ENCODE measurements at regions not wholly inside any gene's neighbourhood (a gene's known extent, or its start where the extent isn't known, plus 50 kb on each side); places are given as distances from the start of the nearest gene placed in this dataset.

GRCh38 chr13:53144826-53145225 lies 116.2 kb downstream of the OLFM4 start:
- Histone ChIP-seq H3K27ac (ENCODE audit: insufficient read depth, low read depth, low read length) (no peak overlapping the region), H3K9me1 (replicated peaks; ENCODE audit: control insufficient read depth, extremely low read depth, insufficient read depth, low read length) (no peaks in the 10 kb centered on the region), H3K9ac (replicated peaks; ENCODE audit: extremely low read depth, insufficient read depth, low read length) (no peak overlapping the region), H3K79me2 (ENCODE audit: control insufficient read depth, insufficient read depth, low read length) (no peaks in the 10 kb centered on the region), H3K27me3 (ENCODE audit: control insufficient read depth in 2 of 2, insufficient read depth in 2 of 2, low read length in 2 of 2) (no peaks in the 10 kb centered on the region), H3K9me3 (replicated peaks; ENCODE audit: control insufficient read depth, insufficient read depth, low read length) (peaks cover 2% of the 10 kb centered on the region), H3K4me2 (ENCODE audit: insufficient read depth, low read length) (no peak overlapping the region), H3K4me3 (replicated peaks in 1 of 3; ENCODE audit: insufficient read depth in 1 of 3, low read depth in 1 of 3, low read length in 3 of 3) (no peak overlapping the region), H2AFZ (ENCODE audit: low read depth, low read length) (no peak overlapping the region), H4K20me1 (replicated peaks; ENCODE audit: control insufficient read depth, extremely low read depth, insufficient read depth, low read length) (no peaks in the 10 kb centered on the region), H3K4me1 (ENCODE audit: control insufficient read depth, extremely low read depth, insufficient read depth, low read length) (no peaks in the 10 kb centered on the region), H3K36me3 (ENCODE audit: control insufficient read depth in 2 of 2, extremely low read depth in 1 of 2, insufficient read depth in 2 of 2, low read length in 2 of 2) (no peaks in the 10 kb centered on the region)
- FAIRE-seq (no peak), DNase-seq (ENCODE audit: low read depth, low spot score) (no peak)
- POLR2A ChIA-PET = no interaction called here
- intact Hi-C loops (cut with micrococcal nuclease) (no loop called here), dilution Hi-C loops (cut with MboI; ENCODE audit: extremely low pct_ligation_motif_present, low sequenced_read_pairs) (no loop called here)
- no TSS peak for BruUV-seq (replicated peaks)
- CTCF ChIA-PET = no interaction called here
- TF ChIP-seq EZH2 (IDR thresholded peaks at IDR 0.05; ENCODE audit: borderline replicate concordance, low read depth, low read length, severe bottlenecking) (no peak), MYC (IDR thresholded peaks at IDR 0.05; ENCODE audit: low read depth, low read length) (no peak), MAX (IDR thresholded peaks at IDR 0.05; ENCODE audit: insufficient read depth, insufficient read length) (no peak), JUN (IDR thresholded peaks at IDR 0.05; ENCODE audit: borderline replicate concordance, insufficient read depth, insufficient read length, low read depth) (no peak), FOS (IDR thresholded peaks at IDR 0.05; ENCODE audit: borderline replicate concordance, insufficient read depth, low read length) (no peak), CTCF (IDR thresholded peaks at IDR 0.05; ENCODE audit: extremely low read depth in 1 of 2, insufficient read depth in 1 of 2, low read depth in 1 of 2, low read length in 2 of 2) (no peak), POLR2AphosphoS5 (IDR thresholded peaks at IDR 0.05; ENCODE audit: insufficient read depth, low read depth, low read length) (no peak)
